ENCODE measurements at regions not wholly inside any gene's neighbourhood (a gene's known extent, or its start where the extent isn't known, plus 50 kb on each side); places are given as distances from the start of the nearest gene placed in this dataset.

DNA sequence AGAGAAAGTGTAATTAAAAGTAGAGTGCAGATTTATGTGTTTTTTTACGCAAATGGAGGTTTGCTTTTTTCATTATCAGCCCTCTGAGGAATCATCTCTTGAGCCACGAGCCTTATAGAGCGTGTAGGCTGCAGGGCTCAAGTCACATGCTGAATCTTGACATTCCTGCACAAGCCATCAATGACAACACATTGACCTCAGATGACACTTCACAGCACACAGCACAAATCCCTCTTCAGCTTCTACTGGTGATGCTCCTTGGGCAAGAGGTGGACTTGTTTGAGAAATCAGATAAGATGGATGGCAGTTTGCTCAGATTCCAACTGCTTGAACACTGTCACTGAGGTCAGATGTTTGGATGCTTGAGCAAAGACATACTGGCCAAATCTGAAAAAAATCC is 250.6 kb downstream of the SNCA start:
- TF ChIP-seq FOXM1 (IDR thresholded peaks at IDR 0.05; ENCODE audit: low read depth) (no peak), FOXM1 (CRISPR knock-in tag; IDR thresholded peaks at IDR 0.05; ENCODE audit: low read depth) (no peak), EP300 (IDR thresholded peaks at IDR 0.05; ENCODE audit: low read length) (no peak)
- TF ChIP-seq, protein P1, sequence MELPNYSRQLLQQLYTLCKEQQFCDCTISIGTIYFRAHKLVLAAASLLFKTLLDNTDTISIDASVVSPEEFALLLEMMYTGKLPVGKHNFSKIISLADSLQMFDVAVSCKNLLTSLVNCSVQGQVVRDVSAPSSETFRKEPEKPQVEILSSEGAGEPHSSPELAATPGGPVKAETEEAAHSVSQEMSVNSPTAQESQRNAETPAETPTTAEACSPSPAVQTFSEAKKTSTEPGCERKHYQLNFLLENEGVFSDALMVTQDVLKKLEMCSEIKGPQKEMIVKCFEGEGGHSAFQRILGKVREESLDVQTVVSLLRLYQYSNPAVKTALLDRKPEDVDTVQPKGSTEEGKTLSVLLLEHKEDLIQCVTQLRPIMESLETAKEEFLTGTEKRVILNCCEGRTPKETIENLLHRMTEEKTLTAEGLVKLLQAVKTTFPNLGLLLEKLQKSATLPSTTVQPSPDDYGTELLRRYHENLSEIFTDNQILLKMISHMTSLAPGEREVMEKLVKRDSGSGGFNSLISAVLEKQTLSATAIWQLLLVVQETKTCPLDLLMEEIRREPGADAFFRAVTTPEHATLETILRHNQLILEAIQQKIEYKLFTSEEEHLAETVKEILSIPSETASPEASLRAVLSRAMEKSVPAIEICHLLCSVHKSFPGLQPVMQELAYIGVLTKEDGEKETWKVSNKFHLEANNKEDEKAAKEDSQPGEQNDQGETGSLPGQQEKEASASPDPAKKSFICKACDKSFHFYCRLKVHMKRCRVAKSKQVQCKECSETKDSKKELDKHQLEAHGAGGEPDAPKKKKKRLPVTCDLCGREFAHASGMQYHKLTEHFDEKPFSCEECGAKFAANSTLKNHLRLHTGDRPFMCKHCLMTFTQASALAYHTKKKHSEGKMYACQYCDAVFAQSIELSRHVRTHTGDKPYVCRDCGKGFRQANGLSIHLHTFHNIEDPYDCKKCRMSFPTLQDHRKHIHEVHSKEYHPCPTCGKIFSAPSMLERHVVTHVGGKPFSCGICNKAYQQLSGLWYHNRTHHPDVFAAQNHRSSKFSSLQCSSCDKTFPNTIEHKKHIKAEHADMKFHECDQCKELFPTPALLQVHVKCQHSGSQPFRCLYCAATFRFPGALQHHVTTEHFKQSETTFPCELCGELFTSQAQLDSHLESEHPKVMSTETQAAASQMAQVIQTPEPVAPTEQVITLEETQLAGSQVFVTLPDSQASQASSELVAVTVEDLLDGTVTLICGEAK (IDR thresholded peaks at IDR 0.05) = no peak
- TF ChIP-seq, protein P1 (CRISPR knock-in tag; IDR thresholded peaks at IDR 0.05) = no peak
